ENCODE measurements at regions not wholly inside any gene's neighbourhood (a gene's known extent, or its start where the extent isn't known, plus 50 kb on each side); places are given as distances from the start of the nearest gene placed in this dataset.

DNA sequence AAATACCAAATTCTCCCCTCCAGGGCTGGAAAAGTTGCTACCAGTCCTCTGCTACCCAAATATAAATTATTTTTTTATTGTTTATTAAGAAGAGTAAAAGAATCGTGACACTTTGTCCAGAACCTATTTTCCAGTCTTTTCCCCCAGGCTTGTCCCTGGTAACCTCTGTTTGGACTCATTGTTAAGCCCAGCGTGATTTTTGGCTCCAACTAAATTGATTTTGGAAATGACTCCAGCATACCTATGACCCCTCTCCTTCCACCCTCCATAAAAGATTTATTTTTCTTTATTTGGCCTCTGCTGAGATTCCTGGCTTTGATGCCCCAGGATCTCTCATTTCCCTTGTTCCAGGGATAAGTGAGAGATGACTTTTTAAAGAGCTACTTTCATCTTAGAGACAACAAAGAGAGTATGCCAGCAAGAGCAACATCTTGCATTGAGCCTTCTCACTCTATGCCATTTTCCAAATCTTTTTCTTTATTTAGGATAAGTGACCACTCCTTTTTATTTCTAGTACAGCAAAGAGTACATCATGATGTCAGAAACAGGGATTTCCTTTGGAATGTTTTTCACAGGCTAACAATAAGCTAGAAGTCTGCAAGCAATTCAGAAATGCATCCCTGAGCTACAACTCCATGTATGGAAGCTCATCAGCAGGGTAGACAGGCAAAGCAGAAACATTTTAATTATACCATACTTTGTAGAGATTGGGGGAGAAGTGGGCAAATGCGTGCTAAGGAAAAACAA lies 75.8 kb downstream of the DAD1 start:
- TF ChIP-seq, protein P1, sequence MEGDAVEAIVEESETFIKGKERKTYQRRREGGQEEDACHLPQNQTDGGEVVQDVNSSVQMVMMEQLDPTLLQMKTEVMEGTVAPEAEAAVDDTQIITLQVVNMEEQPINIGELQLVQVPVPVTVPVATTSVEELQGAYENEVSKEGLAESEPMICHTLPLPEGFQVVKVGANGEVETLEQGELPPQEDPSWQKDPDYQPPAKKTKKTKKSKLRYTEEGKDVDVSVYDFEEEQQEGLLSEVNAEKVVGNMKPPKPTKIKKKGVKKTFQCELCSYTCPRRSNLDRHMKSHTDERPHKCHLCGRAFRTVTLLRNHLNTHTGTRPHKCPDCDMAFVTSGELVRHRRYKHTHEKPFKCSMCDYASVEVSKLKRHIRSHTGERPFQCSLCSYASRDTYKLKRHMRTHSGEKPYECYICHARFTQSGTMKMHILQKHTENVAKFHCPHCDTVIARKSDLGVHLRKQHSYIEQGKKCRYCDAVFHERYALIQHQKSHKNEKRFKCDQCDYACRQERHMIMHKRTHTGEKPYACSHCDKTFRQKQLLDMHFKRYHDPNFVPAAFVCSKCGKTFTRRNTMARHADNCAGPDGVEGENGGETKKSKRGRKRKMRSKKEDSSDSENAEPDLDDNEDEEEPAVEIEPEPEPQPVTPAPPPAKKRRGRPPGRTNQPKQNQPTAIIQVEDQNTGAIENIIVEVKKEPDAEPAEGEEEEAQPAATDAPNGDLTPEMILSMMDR (IDR thresholded peaks at IDR 0.05) = no peak
- no peak overlapping the region for H3K4me3 ChIP-seq
- peak overlapping the region; percentile 4 to 36 for H3K27ac ChIP-seq
- no peak for DNase-seq (ENCODE audit: low spot score)

DNA sequence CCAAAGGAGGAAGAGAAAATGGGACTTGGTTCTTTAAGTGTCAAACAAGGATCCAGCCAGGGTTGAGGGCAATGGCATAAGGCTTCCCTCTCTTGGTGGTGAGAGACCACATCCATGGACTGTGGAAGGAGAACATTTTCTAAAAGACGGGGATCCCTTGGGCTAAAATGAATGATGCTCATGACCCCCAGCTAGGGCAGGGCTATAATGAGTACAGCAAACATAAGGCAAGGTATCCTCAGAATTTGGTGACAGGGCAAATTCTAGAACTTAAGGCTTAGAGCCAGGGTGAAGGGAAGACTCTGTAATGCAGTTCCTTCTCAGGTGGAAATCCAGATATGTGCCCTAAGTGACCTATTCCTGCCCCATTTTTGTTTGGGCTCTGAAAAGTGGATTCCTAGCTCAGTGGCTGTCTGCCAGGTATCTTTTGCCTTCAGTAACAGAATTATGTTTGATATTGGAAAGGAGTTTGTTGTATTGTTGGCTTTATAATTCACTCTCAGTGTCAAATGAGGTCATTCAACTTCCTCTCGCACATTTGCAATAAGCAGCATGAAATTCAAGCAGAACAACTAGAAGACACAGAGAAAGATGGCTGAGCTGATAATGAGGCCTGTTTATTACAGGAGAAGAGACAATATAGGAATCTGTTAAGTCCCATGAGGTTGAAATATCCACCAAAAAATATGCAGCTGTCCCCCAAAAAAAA lies 76.8 kb downstream of the DAD1 start:
- Histone ChIP-seq H3K4me3 (no peak overlapping the region), H3K27ac (peak overlapping the region in 1 of 2 donors; percentile 36)
- TF ChIP-seq, protein P1 (IDR thresholded peaks at IDR 0.05) = no peak
- no peak for DNase-seq (ENCODE audit: low spot score)

DNA sequence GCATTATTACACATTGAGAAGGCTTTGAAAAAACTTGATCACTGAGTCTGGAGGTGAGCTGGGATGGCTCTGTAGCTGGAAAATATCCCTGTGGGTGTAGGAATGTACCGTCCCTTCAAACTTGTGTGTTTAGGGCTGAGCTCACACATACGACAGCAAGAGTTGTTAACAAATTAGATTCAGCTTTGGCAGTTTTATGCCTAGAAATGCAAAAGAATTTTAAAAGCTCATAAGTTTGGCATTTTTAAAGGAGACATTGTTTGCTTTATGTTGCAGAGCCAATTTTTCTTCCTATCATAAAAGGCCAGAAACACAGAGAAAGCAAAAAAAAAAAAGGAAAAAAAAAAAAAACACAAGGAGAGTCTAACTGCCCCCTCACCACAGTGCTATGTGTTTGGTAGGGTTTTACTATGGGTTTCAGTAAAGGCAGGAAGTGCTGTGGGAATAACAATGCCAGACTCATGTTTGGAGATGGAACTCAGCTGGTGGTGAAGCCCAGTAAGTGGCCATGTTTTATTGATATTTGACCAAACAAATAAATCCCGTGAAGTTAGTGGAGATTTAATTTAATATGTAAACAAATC lies 78.4 kb downstream of the DAD1 start:
- no peak for DNase-seq (ENCODE audit: low spot score)
- TF ChIP-seq, protein P1 (IDR thresholded peaks at IDR 0.05) = no peak
- no peak overlapping the region for H3K27ac ChIP-seq
- H3K4me3 ChIP-seq = no peak overlapping the region

DNA sequence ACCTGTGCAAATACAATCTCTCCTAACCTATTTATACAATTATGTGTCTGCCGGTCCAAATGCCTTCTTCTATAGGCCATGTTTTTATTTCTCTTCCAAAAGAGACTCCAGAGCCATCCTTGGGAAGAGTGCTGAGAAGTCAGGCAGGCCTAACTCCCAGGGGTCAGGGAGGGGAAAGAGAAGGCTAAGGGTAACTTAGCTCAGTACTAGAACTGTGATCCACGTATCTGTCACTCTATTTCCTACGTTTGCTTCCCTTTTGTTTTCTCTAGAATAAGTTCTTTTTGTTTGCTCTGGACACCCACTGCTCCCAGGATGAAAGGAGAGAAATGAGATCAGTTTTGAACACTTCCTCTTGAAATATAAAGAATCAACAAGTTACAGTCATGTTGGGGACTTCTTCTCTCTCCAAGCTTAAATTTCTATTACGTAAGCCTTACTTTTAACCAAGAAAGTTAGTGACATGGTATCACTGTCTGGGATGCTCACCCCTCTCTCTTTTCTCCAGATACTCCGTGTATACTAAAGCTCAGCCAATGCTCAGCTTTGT lies 79.2 kb downstream of the DAD1 start:
- Histone ChIP-seq H3K4me3 (no peak overlapping the region), H3K27ac (no peak overlapping the region)
- DNase-seq (ENCODE audit: low spot score) = no peak
- TF ChIP-seq, protein P1 (IDR thresholded peaks at IDR 0.05) = no peak

DNA sequence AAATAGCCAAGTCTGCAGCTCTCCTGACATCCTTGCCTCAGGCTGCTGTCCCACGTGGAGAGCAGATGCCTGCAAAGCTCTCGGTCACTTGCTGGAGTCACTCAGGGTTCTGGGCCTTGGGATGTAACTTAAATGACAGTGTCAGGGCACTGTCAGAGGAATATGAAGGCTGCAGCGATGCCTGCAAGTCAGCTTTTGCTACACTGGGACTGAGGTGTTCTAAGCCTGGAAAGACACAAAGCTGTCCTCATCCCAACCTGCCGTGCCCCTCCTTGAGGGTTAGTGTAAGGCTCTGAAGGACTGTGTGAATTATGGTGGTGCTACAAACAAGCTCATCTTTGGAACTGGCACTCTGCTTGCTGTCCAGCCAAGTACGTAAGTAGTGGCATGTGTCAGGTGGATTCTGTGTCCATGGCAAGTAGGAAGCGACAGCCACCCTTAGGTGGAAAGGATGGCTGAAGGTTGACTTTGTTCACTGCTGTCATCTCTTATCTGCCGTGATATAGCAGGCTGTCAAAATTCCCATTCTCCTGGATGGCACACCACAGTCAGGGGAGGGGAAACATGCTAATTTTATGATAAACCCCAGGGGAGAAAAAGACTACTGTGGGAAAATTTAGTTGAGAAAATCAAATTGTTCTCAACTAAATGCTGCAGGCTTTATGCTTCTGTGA lies 79.9 kb downstream of the DAD1 start:
- Histone ChIP-seq H3K27ac (no peak overlapping the region), H3K4me3 (no peak overlapping the region)
- DNase-seq (ENCODE audit: low spot score) = no peak
- TF ChIP-seq, protein P1 (IDR thresholded peaks at IDR 0.05) = no peak

DNA sequence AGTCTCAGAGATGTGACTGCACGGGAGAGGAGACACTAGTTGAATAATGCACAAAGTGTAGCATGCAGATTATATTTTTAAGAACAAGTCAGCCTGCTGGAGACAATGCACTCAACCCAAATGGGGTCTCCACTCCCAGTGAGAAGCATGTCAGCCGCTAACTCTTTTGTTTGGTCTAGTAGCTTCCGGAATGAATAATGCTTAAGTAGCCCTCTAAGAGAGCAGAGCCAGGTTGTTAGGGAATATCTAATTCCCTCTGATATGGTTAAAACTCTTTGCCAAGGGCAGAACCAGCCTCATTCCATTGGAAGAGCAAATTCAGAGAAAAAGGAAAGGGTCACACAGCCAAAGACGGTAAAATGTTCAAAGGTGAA lies 80.4 kb downstream of the DAD1 start:
- DNase-seq (ENCODE audit: low spot score) = no peak
- TF ChIP-seq, protein P1 (IDR thresholded peaks at IDR 0.05) = no peak
- Histone ChIP-seq H3K27ac (no peak overlapping the region), H3K4me3 (no peak overlapping the region)
